HuH-7.5 (cell line): ENCODE measurements at regions not wholly inside any gene's neighbourhood (a gene's known extent, or its start where the extent isn't known, plus 50 kb on each side); places are given as distances from the start of the nearest gene placed in this dataset.
A peak's percentile ranks its signal among the peaks of the same experiment; 100 is the strongest.
"Not testable (repeated sequence)": the region's sequence is repeated elsewhere in the genome, so short reads cannot be mapped to it uniquely, and the experiment has no call there.

ENCODE experiments used
- DNase-seq: peaks from one replicate; pipeline ENCODE4 v3.0.0; 2011; ENCODE audit warnings: low spot score

- DNase-seq: not testable (repeated sequence)
Observed at GRCh38 chr18:8992500-8992899, 110.0 kb upstream of the NDUFV2 start.

- no peak for DNase-seq
Observed at GRCh38 chr18:8994603-8995002, 107.9 kb upstream of the NDUFV2 start.

- no peak for DNase-seq
Observed at GRCh38 chr18:8995096-8995495, 107.4 kb upstream of the NDUFV2 start.

- DNase-seq: no peak
Observed at GRCh38 chr18:8996771-8997432, 105.6 kb upstream of the NDUFV2 start.

- no peak for DNase-seq
Observed at GRCh38 chr18:8997634-8998033, 104.9 kb upstream of the NDUFV2 start.

- peak; percentile 38 for DNase-seq
Observed at GRCh38 chr18:8998481-8999217, 103.8 kb upstream of the NDUFV2 start.

- no peak for DNase-seq
Observed at GRCh38 chr18:8999872-9000271, 102.6 kb upstream of the NDUFV2 start.

GRCh38 chr18:9000733-9001132 lies 101.8 kb upstream of the NDUFV2 start:
- DNase-seq: no peak

- DNase-seq: no peak
Observed at GRCh38 chr18:9001209-9001608, 101.3 kb upstream of the NDUFV2 start.

GRCh38 chr18:9003406-9004100 lies 98.9 kb upstream of the NDUFV2 start:
- no peak for DNase-seq

GRCh38 chr18:9004308-9004707 lies 98.2 kb upstream of the NDUFV2 start:
- DNase-seq: not testable (repeated sequence)

GRCh38 chr18:9007700-9008099 lies 94.8 kb upstream of the NDUFV2 start:
- DNase-seq: not testable (repeated sequence)

GRCh38 chr18:9008200-9008708 lies 94.2 kb upstream of the NDUFV2 start:
- DNase-seq: no peak

GRCh38 chr18:9008709-9009635 lies 93.5 kb upstream of the NDUFV2 start:
- no peak for DNase-seq

- DNase-seq: no peak
Observed at GRCh38 chr18:9009703-9010488, 92.6 kb upstream of the NDUFV2 start.

GRCh38 chr18:9011431-9011830 lies 91.1 kb upstream of the NDUFV2 start:
- no peak for DNase-seq

GRCh38 chr18:9013926-9014373 lies 88.5 kb upstream of the NDUFV2 start:
- no peak for DNase-seq

GRCh38 chr18:9015689-9016088 lies 86.8 kb upstream of the NDUFV2 start:
- no peak for DNase-seq

- no peak for DNase-seq
Observed at GRCh38 chr18:9016633-9017166, 85.8 kb upstream of the NDUFV2 start.

GRCh38 chr18:9017167-9017904 lies 85.2 kb upstream of the NDUFV2 start:
- no peak for DNase-seq
